Neuronal stem cell (in vitro differentiated cells): ENCODE measurements at regions not wholly inside any gene's neighbourhood (a gene's known extent, or its start where the extent isn't known, plus 50 kb on each side); places are given as distances from the start of the nearest gene placed in this dataset.

Experiments
- DNase-seq: peaks from one replicate; pipeline ENCODE4 v3.0.0-alpha.2; 2013; ENCODE audit warnings: low spot score
- H2AFZ ChIP-seq: one replicate; pipeline ENCODE4 v1.6.1; 2013; ENCODE audit warnings: mild to moderate bottlenecking, low read length, inconsistent platforms
- H2AK5ac ChIP-seq: 2 replicates; pipeline ENCODE4 v1.6.1; 2013; ENCODE audit warnings: low read depth, mild to moderate bottlenecking, inconsistent platforms, low read length, moderate library complexity, mixed read lengths
- H2BK120ac ChIP-seq: 2 replicates; pipeline ENCODE4 v1.6.1; 2013; ENCODE audit warnings: low read depth, mild to moderate bottlenecking, inconsistent platforms, low read length, moderate library complexity, mixed read lengths
- H2BK12ac ChIP-seq: one replicate; pipeline ENCODE4 v1.6.1; 2013; ENCODE audit warnings: low read length, inconsistent platforms
- H2BK15ac ChIP-seq: 2 replicates; pipeline ENCODE4 v1.6.1; 2013; ENCODE audit warnings: mild to moderate bottlenecking, low read length, inconsistent platforms, mixed read lengths
- H2BK5ac ChIP-seq: one replicate; pipeline ENCODE4 v1.6.1; 2013; ENCODE audit warnings: inconsistent platforms, mild to moderate bottlenecking, low read length, moderate library complexity
- H3K14ac ChIP-seq: one replicate; pipeline ENCODE4 v1.6.1; 2013; ENCODE audit warnings: low read length, inconsistent platforms
- H3K18ac ChIP-seq: 2 replicates; pipeline ENCODE4 v1.6.1; 2013; ENCODE audit warnings: low read length, inconsistent platforms
- H3K23ac ChIP-seq: 2 replicates; pipeline ENCODE4 v1.6.1; 2013; ENCODE audit warnings: low read depth, mild to moderate bottlenecking, mixed read lengths, low read length, inconsistent platforms; ENCODE audit not compliant: poor library complexity
- H3K27ac ChIP-seq: replicated peaks from 3 replicates; pipeline ENCODE4 v1.5.1; 2013; ENCODE audit warnings: low read length, inconsistent platforms
- H3K27me3 ChIP-seq, 3 experiments: 2 replicates each; pipeline ENCODE4 v1.6.1; 2013; ENCODE audit warnings: low read length in 3 of 3, mild to moderate bottlenecking in 2 of 3, inconsistent platforms in 1 of 3, low read depth in 1 of 3, mixed read lengths in 1 of 3, moderate library complexity in 1 of 3; ENCODE audit not compliant: control insufficient read depth in 3 of 3, insufficient read depth in 3 of 3
- H3K36me3 ChIP-seq, 2 donors: replicated peaks in 1 of 2; 2 replicates each; pipeline ENCODE4 v1.6.1; 2013; ENCODE audit warnings: low read length in 2 of 2; ENCODE audit not compliant: control insufficient read depth in 2 of 2, insufficient read depth in 2 of 2
- H3K4ac ChIP-seq: 2 replicates; pipeline ENCODE4 v1.6.1; 2013; ENCODE audit warnings: inconsistent platforms, mild to moderate bottlenecking, low read length, moderate library complexity
- H3K4me1 ChIP-seq, 2 donors: 1 replicate in 1 of 2; 2 replicates in 1 of 2; pipeline ENCODE4 v1.6.1; 2013; ENCODE audit warnings: low read length in 2 of 2, low read depth in 1 of 2; ENCODE audit not compliant: control insufficient read depth in 2 of 2, insufficient read depth in 1 of 2
- H3K4me2 ChIP-seq: one replicate; pipeline ENCODE4 v1.6.1; 2013; ENCODE audit warnings: mild to moderate bottlenecking, low read length, inconsistent platforms; ENCODE audit not compliant: insufficient read depth, poor library complexity, severe bottlenecking
- H3K4me3 ChIP-seq, 2 donors: 2 replicates each; pipeline ENCODE4 v1.5.1; 2013; ENCODE audit warnings: low read length in 2 of 2, mild to moderate bottlenecking in 2 of 2, inconsistent platforms in 1 of 2, moderate library complexity in 1 of 2
- H3K79me1 ChIP-seq: one replicate; pipeline ENCODE4 v1.6.1; 2013; ENCODE audit warnings: low read depth, mild to moderate bottlenecking, inconsistent platforms, low read length, moderate library complexity
- H3K9ac ChIP-seq: one replicate; pipeline ENCODE4 v1.6.1; 2013; ENCODE audit warnings: mild to moderate bottlenecking, low read depth, low read length, inconsistent platforms; ENCODE audit not compliant: poor library complexity
- H3K9me3 ChIP-seq, 2 donors: replicated peaks in 1 of 2; 2 replicates each; pipeline versions ENCODE3 to v1.6.1; 2013; ENCODE audit warnings: low read length in 2 of 2, mild to moderate bottlenecking in 2 of 2, inconsistent platforms in 1 of 2, low read depth in 1 of 2, mixed read lengths in 1 of 2, moderate library complexity in 1 of 2; ENCODE audit not compliant: control insufficient read depth in 2 of 2, insufficient read depth in 1 of 2
- H4K8ac ChIP-seq: one replicate; pipeline ENCODE4 v1.6.1; 2013; ENCODE audit warnings: low read depth, mild to moderate bottlenecking, inconsistent platforms, low read length, moderate library complexity
- H4K91ac ChIP-seq: one replicate; pipeline ENCODE4 v1.6.1; 2013; ENCODE audit warnings: low read length, low read depth, mild to moderate bottlenecking, inconsistent platforms; ENCODE audit not compliant: poor library complexity
- WGBS, 2 donors: extraction: QIAGEN DNeasy Blood & Tissue Kit; methylation state at CpG; one replicate each; pipeline ENCODE4 v1.1.7; 2013; ENCODE audit warnings: missing lambda C conversion rate in 2 of 2, mixed read lengths in 1 of 2; ENCODE audit not compliant: insufficient read length in 2 of 2, insufficient replicate concordance in 1 of 2; ENCODE audit errors: extremely low coverage in 2 of 2; 5-methylcytosine and 5-hydroxymethylcytosine counted together

GRCh38 chr12:76946446-76946845, 67.6 kb upstream of the CSRP2 start:
- Histone ChIP-seq H3K14ac (no peak overlapping the region), H3K4me1 (no peaks in the 10 kb centered on the region), H3K4ac (no peak overlapping the region), H2BK5ac (no peak overlapping the region), H3K79me1 (no peaks in the 10 kb centered on the region), H4K91ac (no peak overlapping the region), H3K9me3 (no peaks in the 10 kb centered on the region), H3K4me3 (no peak overlapping the region), H2AK5ac (no peak overlapping the region), H3K27ac (no peak overlapping the region), H3K23ac (no peak overlapping the region), H4K8ac (no peak overlapping the region), H3K18ac (no peak overlapping the region), H2BK15ac (no peak overlapping the region), H2BK12ac (no peak overlapping the region), H3K9ac (no peak overlapping the region), H2AFZ (no peak overlapping the region), H3K4me2 (no peak overlapping the region), H3K27me3 (no peaks in the 10 kb centered on the region), H2BK120ac (no peak overlapping the region), H3K36me3 (no peaks in the 10 kb centered on the region)
- no CpG with 5 or more reads among the region's 6 CpGs for WGBS, 2 donors
- no peak for DNase-seq

DNA sequence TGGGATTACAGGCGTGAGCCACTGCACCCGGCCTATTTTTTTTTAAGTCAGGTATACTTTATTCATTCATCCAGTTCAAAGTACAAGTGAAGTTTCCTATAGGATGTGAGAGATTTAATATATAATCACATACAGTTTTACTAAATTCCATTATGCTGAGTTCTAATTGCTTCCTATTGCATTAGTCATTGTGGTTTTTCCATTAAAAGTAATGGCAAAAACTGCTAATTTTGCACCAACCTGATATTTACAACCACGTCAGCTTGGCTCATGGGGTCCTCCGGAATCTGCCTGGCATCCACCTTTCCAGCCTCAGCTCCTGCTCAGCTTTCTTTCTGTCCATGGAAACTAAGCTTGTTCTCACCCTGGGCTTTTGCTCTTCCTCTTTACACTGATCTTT, 67.0 kb upstream of the CSRP2 start:
- H3K79me1 ChIP-seq: no peaks in the 10 kb centered on the region
- no peak overlapping the region for H3K4me2 ChIP-seq
- no peak overlapping the region for H2BK5ac ChIP-seq
- no peak overlapping the region for H2BK12ac ChIP-seq
- no peak overlapping the region for H2BK120ac ChIP-seq
- H3K36me3 ChIP-seq: no peaks in the 10 kb centered on the region
- no peak overlapping the region for H2AFZ ChIP-seq
- no peaks in the 10 kb centered on the region for H3K9me3 ChIP-seq
- H2BK15ac ChIP-seq: no peak overlapping the region
- no peak overlapping the region for H4K8ac ChIP-seq
- H3K4me1 ChIP-seq: no peaks in the 10 kb centered on the region
- no peaks in the 10 kb centered on the region for H3K27me3 ChIP-seq
- no peak overlapping the region for H3K4ac ChIP-seq
- no peak overlapping the region for H3K23ac ChIP-seq
- WGBS, 2 donors: no CpG with 5 or more reads among the region's 4 CpGs
- DNase-seq: no peak
- no peak overlapping the region for H3K18ac ChIP-seq
- H3K4me3 ChIP-seq: no peak overlapping the region
- no peak overlapping the region for H3K14ac ChIP-seq
- no peak overlapping the region for H3K27ac ChIP-seq
- H4K91ac ChIP-seq: no peak overlapping the region
- H3K9ac ChIP-seq: no peak overlapping the region
- no peak overlapping the region for H2AK5ac ChIP-seq

GRCh38 chr12:76944892-76945291, 66.1 kb upstream of the CSRP2 start:
- Histone ChIP-seq H2BK5ac (no peak overlapping the region), H3K4me2 (no peak overlapping the region), H2AFZ (no peak overlapping the region), H3K36me3 (no peaks in the 10 kb centered on the region), H2AK5ac (no peak overlapping the region), H3K4me3 (no peak overlapping the region), H3K14ac (no peak overlapping the region), H3K27me3 (no peaks in the 10 kb centered on the region), H4K8ac (no peak overlapping the region), H3K9me3 (no peaks in the 10 kb centered on the region), H3K79me1 (no peaks in the 10 kb centered on the region), H2BK120ac (no peak overlapping the region), H2BK12ac (no peak overlapping the region), H4K91ac (no peak overlapping the region), H2BK15ac (no peak overlapping the region), H3K23ac (no peak overlapping the region), H3K27ac (no peak overlapping the region), H3K9ac (no peak overlapping the region), H3K18ac (no peak overlapping the region), H3K4ac (no peak overlapping the region), H3K4me1 (no peaks in the 10 kb centered on the region)
- no peak for DNase-seq
- no CpG with 5 or more reads among the region's 3 CpGs for WGBS, 2 donors

- no peak overlapping the region for H2BK15ac ChIP-seq
- H4K8ac ChIP-seq: no peak overlapping the region
- no peak overlapping the region for H3K27ac ChIP-seq
- no peak overlapping the region for H3K4me2 ChIP-seq
- no peak overlapping the region for H2AK5ac ChIP-seq
- H3K9me3 ChIP-seq: no peaks in the 10 kb centered on the region
- no peak overlapping the region for H3K18ac ChIP-seq
- no peak overlapping the region for H3K23ac ChIP-seq
- no peak for DNase-seq
- no peaks in the 10 kb centered on the region for H3K79me1 ChIP-seq
- peaks cover 0 to 2% of the 10 kb centered on the region in 2 donors for H3K4me1 ChIP-seq
- H2AFZ ChIP-seq: no peak overlapping the region
- no peaks in the 10 kb centered on the region for H3K27me3 ChIP-seq
- no peak overlapping the region for H2BK120ac ChIP-seq
- no peak overlapping the region for H3K14ac ChIP-seq
- H3K4ac ChIP-seq: no peak overlapping the region
- H3K9ac ChIP-seq: no peak overlapping the region
- no peak overlapping the region for H4K91ac ChIP-seq
- H2BK12ac ChIP-seq: no peak overlapping the region
- H2BK5ac ChIP-seq: no peak overlapping the region
- no peak overlapping the region for H3K4me3 ChIP-seq
- no peaks in the 10 kb centered on the region for H3K36me3 ChIP-seq
Observed at GRCh38 chr12:76943008-76943407, 64.2 kb upstream of the CSRP2 start.
